HUES48 (cell line): ENCODE measurements at regions not wholly inside any gene's neighbourhood (a gene's known extent, or its start where the extent isn't known, plus 50 kb on each side); places are given as distances from the start of the nearest gene placed in this dataset.

ENCODE experiments used
- H3K27ac ChIP-seq: one replicate; pipeline ENCODE4 v1.7.0; 2013; ENCODE audit warnings: low read depth, low read length, inconsistent platforms
- H3K27me3 ChIP-seq: 2 replicates; pipeline ENCODE4 v1.6.1; 2013; ENCODE audit warnings: mild to moderate bottlenecking, low read length; ENCODE audit not compliant: control insufficient read depth, insufficient read depth
- H3K36me3 ChIP-seq: 2 replicates; pipeline ENCODE4 v1.6.1; 2013; ENCODE audit warnings: low read length; ENCODE audit not compliant: control insufficient read depth, insufficient read depth
- H3K4me1 ChIP-seq: 2 replicates; pipeline ENCODE4 v1.6.1; 2013; ENCODE audit warnings: mild to moderate bottlenecking, low read length; ENCODE audit not compliant: control insufficient read depth, insufficient read depth
- H3K4me3 ChIP-seq: 2 replicates; pipeline ENCODE4 v1.5.1; 2013; ENCODE audit warnings: mild to moderate bottlenecking, low read depth, low read length
- H3K9ac ChIP-seq: 2 replicates; pipeline ENCODE4 v1.6.1; 2013; ENCODE audit warnings: mild to moderate bottlenecking, low read depth, low read length, moderate library complexity
- H3K9me3 ChIP-seq: 2 replicates; pipeline ENCODE4 v1.6.1; 2013; ENCODE audit warnings: low read length; ENCODE audit not compliant: control insufficient read depth, insufficient read depth

GRCh38 chr14:82341261-82341810 lies 807.7 kb upstream of the SEL1L start:
- no peaks in the 10 kb centered on the region for H3K4me1 ChIP-seq
- H3K9me3 ChIP-seq, result no peaks in the 10 kb centered on the region
- H3K9ac ChIP-seq, result no peak overlapping the region
- no peak overlapping the region for H3K4me3 ChIP-seq
- no peaks in the 10 kb centered on the region for H3K36me3 ChIP-seq
- H3K27ac ChIP-seq, result no peak overlapping the region
- H3K27me3 ChIP-seq, result no peaks in the 10 kb centered on the region

GRCh38 chr14:82342596-82342995 lies 808.9 kb upstream of the SEL1L start:
- Histone ChIP-seq H3K4me1 (no peaks in the 10 kb centered on the region), H3K4me3 (no peak overlapping the region), H3K9ac (no peak overlapping the region), H3K27me3 (no peaks in the 10 kb centered on the region), H3K9me3 (no peaks in the 10 kb centered on the region; the same call in 1 of the 2 replicates), H3K27ac (no peak overlapping the region), H3K36me3 (no peaks in the 10 kb centered on the region)

GRCh38 chr14:82345184-82345583 lies 811.5 kb upstream of the SEL1L start:
- Histone ChIP-seq H3K9ac (no peak overlapping the region), H3K4me3 (no peak overlapping the region), H3K4me1 (no peaks in the 10 kb centered on the region), H3K36me3 (no peaks in the 10 kb centered on the region), H3K27me3 (no peaks in the 10 kb centered on the region), H3K9me3 (no peaks in the 10 kb centered on the region; the same call in 1 of the 2 replicates), H3K27ac (no peak overlapping the region)

- Histone ChIP-seq H3K4me3 (no peak overlapping the region), H3K9ac (no peak overlapping the region), H3K4me1 (no peaks in the 10 kb centered on the region), H3K36me3 (no peaks in the 10 kb centered on the region), H3K27me3 (no peaks in the 10 kb centered on the region), H3K27ac (no peak overlapping the region), H3K9me3 (no peaks in the 10 kb centered on the region)
Measured at GRCh38 chr14:82354126-82354525, 820.5 kb upstream of the SEL1L start.

GRCh38 chr14:82359201-82359600 lies 825.5 kb upstream of the SEL1L start:
- Histone ChIP-seq H3K9ac (no peak overlapping the region), H3K9me3 (no peaks in the 10 kb centered on the region)

GRCh38 chr14:82362452-82362851 lies 828.8 kb upstream of the SEL1L start:
- H3K9ac ChIP-seq, result no peak overlapping the region
- H3K4me1 ChIP-seq, result no peaks in the 10 kb centered on the region
- no peaks in the 10 kb centered on the region for H3K9me3 ChIP-seq
- no peaks in the 10 kb centered on the region for H3K36me3 ChIP-seq
- no peak overlapping the region for H3K27ac ChIP-seq
- H3K27me3 ChIP-seq, result no peaks in the 10 kb centered on the region
- H3K4me3 ChIP-seq, result no peak overlapping the region

More at GRCh38 chr14:82359201-82359600, 825.5 kb upstream of the SEL1L start:
- Histone ChIP-seq H3K27me3 (no peaks in the 10 kb centered on the region), H3K4me3 (no peak overlapping the region), H3K27ac (no peak overlapping the region), H3K36me3 (no peaks in the 10 kb centered on the region), H3K4me1 (no peaks in the 10 kb centered on the region)

GRCh38 chr14:82365471-82365870 lies 831.8 kb upstream of the SEL1L start:
- H3K9me3 ChIP-seq, result no peaks in the 10 kb centered on the region
- no peaks in the 10 kb centered on the region for H3K4me1 ChIP-seq
- H3K27ac ChIP-seq, result no peak overlapping the region
- no peak overlapping the region for H3K4me3 ChIP-seq
- H3K9ac ChIP-seq, result no peak overlapping the region
- no peaks in the 10 kb centered on the region for H3K27me3 ChIP-seq
- no peaks in the 10 kb centered on the region for H3K36me3 ChIP-seq

- Histone ChIP-seq H3K9me3 (no peaks in the 10 kb centered on the region), H3K4me3 (no peak overlapping the region), H3K27ac (no peak overlapping the region), H3K36me3 (no peaks in the 10 kb centered on the region), H3K4me1 (no peaks in the 10 kb centered on the region), H3K9ac (no peak overlapping the region), H3K27me3 (no peaks in the 10 kb centered on the region)
Measured at GRCh38 chr14:82366803-82367202, 833.1 kb upstream of the SEL1L start.

- H3K4me3 ChIP-seq, result no peak overlapping the region
- no peaks in the 10 kb centered on the region for H3K36me3 ChIP-seq
- H3K9me3 ChIP-seq, result no peaks in the 10 kb centered on the region; the same call in 1 of the 2 replicates
- no peaks in the 10 kb centered on the region for H3K4me1 ChIP-seq
- H3K9ac ChIP-seq, result no peak overlapping the region
- H3K27me3 ChIP-seq, result no peaks in the 10 kb centered on the region
- no peak overlapping the region for H3K27ac ChIP-seq
Measured at GRCh38 chr14:82379291-82379690, 845.6 kb upstream of the SEL1L start.

GRCh38 chr14:82385048-82385447 lies 851.4 kb upstream of the SEL1L start:
- Histone ChIP-seq H3K9ac (no peak overlapping the region), H3K4me3 (no peak overlapping the region), H3K36me3 (no peaks in the 10 kb centered on the region), H3K4me1 (0 out of 2 replicates have a peak, but pooled peaks cover 4% of the 10 kb centered on the region), H3K27ac (no peak overlapping the region), H3K9me3 (no peaks in the 10 kb centered on the region), H3K27me3 (no peaks in the 10 kb centered on the region)

GRCh38 chr14:82387699-82388098 lies 854.0 kb upstream of the SEL1L start:
- H3K27ac ChIP-seq, result no peak overlapping the region
- H3K9ac ChIP-seq, result no peak overlapping the region
- H3K4me1 ChIP-seq, result 0 out of 2 replicates have a peak, but pooled peaks cover 4% of the 10 kb centered on the region
- no peaks in the 10 kb centered on the region for H3K36me3 ChIP-seq
- H3K9me3 ChIP-seq, result no peaks in the 10 kb centered on the region
- no peak overlapping the region for H3K4me3 ChIP-seq
- no peaks in the 10 kb centered on the region for H3K27me3 ChIP-seq
